SK-N-SH treated with all-trans-retinoic acid at 6 μM for 48 hours (cell line): ENCODE measurements at regions not wholly inside any gene's neighbourhood (a gene's known extent, or its start where the extent isn't known, plus 50 kb on each side); places are given as distances from the start of the nearest gene placed in this dataset.

Experiments
- ATAC-seq: fragments of 200-7000 bp; cut with Tn5 transposase; 3 replicates; pipeline ENCODE4 v1.9.1; 2020; ENCODE audit warnings: mild to moderate bottlenecking, moderate library complexity
- ARNTL ChIP-seq: fragments of 450-650 bp; formaldehyde crosslinking; IDR thresholded peaks from 2 replicates; pipeline ENCODE4 v1.5.0; 2020; ENCODE audit warnings: low read depth, mild to moderate bottlenecking, moderate library complexity, borderline replicate concordance
- CSDC2 ChIP-seq: fragments of 250-450 bp; sonication (Bioruptor Pico); IDR thresholded peaks from 2 replicates; pipeline ENCODE4 v1.5.0; 2020; ENCODE audit warnings: mild to moderate bottlenecking, moderate library complexity
- CSRNP3 ChIP-seq: fragments of 250-450 bp; sonication (Bioruptor Pico); IDR thresholded peaks from 2 replicates; pipeline ENCODE4 v1.5.1; 2021; ENCODE audit warnings: mild to moderate bottlenecking, moderate library complexity
- ESRRG ChIP-seq: fragments of 250-450 bp; sonication (Bioruptor Pico); IDR thresholded peaks from 2 replicates; pipeline ENCODE4 v1.6.1; 2021; ENCODE audit warnings: mild to moderate bottlenecking
- GLIS3 ChIP-seq: fragments of 250-450 bp; sonication (Bioruptor Pico); IDR thresholded peaks from 2 replicates; pipeline ENCODE4 v1.5.0; 2020; ENCODE audit warnings: mild to moderate bottlenecking, moderate library complexity
- ISL1 ChIP-seq: fragments of 250-450 bp; sonication (Bioruptor Pico); IDR thresholded peaks from 2 replicates; pipeline ENCODE4 v2.1.2; 2022; ENCODE audit warnings: mild to moderate bottlenecking, moderate library complexity
- OSR1 ChIP-seq: fragments of 250-450 bp; sonication (Bioruptor Pico); IDR thresholded peaks from 2 replicates; pipeline ENCODE4 v1.8.0; 2022; ENCODE audit warnings: moderate library complexity, mild to moderate bottlenecking, inconsistent platforms
- POU6F1 ChIP-seq: fragments of 250-450 bp; sonication (Bioruptor Pico); IDR thresholded peaks from 2 replicates; pipeline ENCODE4 v1.8.0; 2021; ENCODE audit warnings: low read depth, mild to moderate bottlenecking, moderate library complexity, borderline replicate concordance
- PPARA ChIP-seq: fragments of 250-450 bp; sonication (Bioruptor Pico); IDR thresholded peaks from 2 replicates; pipeline ENCODE4 v1.5.0; 2020; ENCODE audit warnings: mild to moderate bottlenecking, borderline replicate concordance
- SNAI2 ChIP-seq: fragments of 250-450 bp; sonication (Bioruptor Pico); IDR thresholded peaks from 2 replicates; pipeline ENCODE4 v1.5.0; 2020; ENCODE audit warnings: mild to moderate bottlenecking, moderate library complexity
- TCF4 ChIP-seq: fragments of 250-450 bp; sonication (Bioruptor Pico); IDR thresholded peaks from 2 replicates; pipeline ENCODE4 v1.8.0; 2021; ENCODE audit warnings: mild to moderate bottlenecking, moderate library complexity, borderline replicate concordance
- TOX ChIP-seq: fragments of 250-450 bp; sonication (Bioruptor Pico); IDR thresholded peaks from 2 replicates; pipeline ENCODE4 v1.8.0; 2021; ENCODE audit warnings: mild to moderate bottlenecking, moderate library complexity, borderline replicate concordance
- ZC3H10 ChIP-seq: fragments of 250-450 bp; sonication (Bioruptor Pico); IDR thresholded peaks from 2 replicates; pipeline ENCODE4 v1.5.1; 2021; ENCODE audit warnings: mild to moderate bottlenecking, moderate library complexity
- ZFP3 ChIP-seq: fragments of 250-450 bp; sonication (Bioruptor Pico); IDR thresholded peaks from 2 replicates; pipeline ENCODE4 v1.5.0; 2020; ENCODE audit warnings: mild to moderate bottlenecking, moderate library complexity
- ZFP30 ChIP-seq: fragments of 450-650 bp; formaldehyde crosslinking; IDR thresholded peaks from 2 replicates; pipeline ENCODE4 v1.5.0; 2022; ENCODE audit warnings: mild to moderate bottlenecking, moderate library complexity
- ZNF565 ChIP-seq: fragments of 450-650 bp; formaldehyde crosslinking; conservative IDR thresholded peaks from 2 replicates; pipeline ENCODE4 v1.5.0; 2020; ENCODE audit warnings: low read depth, mild to moderate bottlenecking, moderate library complexity
- ZNF70 ChIP-seq: fragments of 450-650 bp; formaldehyde crosslinking; IDR thresholded peaks from 2 replicates; pipeline ENCODE4 v1.5.0; 2020; ENCODE audit warnings: mild to moderate bottlenecking, moderate library complexity
- ZNF8 ChIP-seq: fragments of 450-650 bp; formaldehyde crosslinking; IDR thresholded peaks from 2 replicates; pipeline ENCODE4 v1.5.0; 2020; ENCODE audit warnings: mild to moderate bottlenecking, moderate library complexity
- TF ChIP-seq, protein P1 (sequence below): fragments of 250-450 bp; sonication (Bioruptor Pico); IDR thresholded peaks from 2 replicates; pipeline ENCODE4 v1.8.0; 2020; ENCODE audit warnings: mild to moderate bottlenecking, moderate library complexity, borderline replicate concordance
- TF ChIP-seq, protein P2 (sequence below): fragments of 250-450 bp; sonication (Bioruptor Pico); IDR thresholded peaks from 2 replicates; pipeline ENCODE4 v1.5.0; 2020; ENCODE audit warnings: mild to moderate bottlenecking, moderate library complexity

GRCh38 chr11:33569333-33569732 lies 131.3 kb downstream of the C11orf91 start:
- ATAC-seq, result no peak
- TF ChIP-seq OSR1 (CRISPR knock-in tag), result no peak
- no peak for TF ChIP-seq TOX (CRISPR knock-in tag)
- no peak for TF ChIP-seq ZNF8 (CRISPR knock-in tag)
- no peak for TF ChIP-seq GLIS3 (CRISPR knock-in tag)
- TF ChIP-seq CSRNP3, result no peak
- no peak for TF ChIP-seq ARNTL (CRISPR knock-in tag)
- no peak for TF ChIP-seq ZNF565 (CRISPR knock-in tag)
- no peak for TF ChIP-seq ZNF70
- no peak for TF ChIP-seq PPARA
- no peak for TF ChIP-seq SNAI2 (CRISPR knock-in tag)
- no peak for TF ChIP-seq ESRRG (CRISPR knock-in tag)
- TF ChIP-seq, protein P1, sequence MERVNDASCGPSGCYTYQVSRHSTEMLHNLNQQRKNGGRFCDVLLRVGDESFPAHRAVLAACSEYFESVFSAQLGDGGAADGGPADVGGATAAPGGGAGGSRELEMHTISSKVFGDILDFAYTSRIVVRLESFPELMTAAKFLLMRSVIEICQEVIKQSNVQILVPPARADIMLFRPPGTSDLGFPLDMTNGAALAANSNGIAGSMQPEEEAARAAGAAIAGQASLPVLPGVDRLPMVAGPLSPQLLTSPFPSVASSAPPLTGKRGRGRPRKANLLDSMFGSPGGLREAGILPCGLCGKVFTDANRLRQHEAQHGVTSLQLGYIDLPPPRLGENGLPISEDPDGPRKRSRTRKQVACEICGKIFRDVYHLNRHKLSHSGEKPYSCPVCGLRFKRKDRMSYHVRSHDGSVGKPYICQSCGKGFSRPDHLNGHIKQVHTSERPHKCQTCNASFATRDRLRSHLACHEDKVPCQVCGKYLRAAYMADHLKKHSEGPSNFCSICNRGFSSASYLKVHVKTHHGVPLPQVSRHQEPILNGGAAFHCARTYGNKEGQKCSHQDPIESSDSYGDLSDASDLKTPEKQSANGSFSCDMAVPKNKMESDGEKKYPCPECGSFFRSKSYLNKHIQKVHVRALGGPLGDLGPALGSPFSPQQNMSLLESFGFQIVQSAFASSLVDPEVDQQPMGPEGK, result no peak
- TF ChIP-seq ZFP30, result no peak
- no peak for TF ChIP-seq TCF4 (CRISPR knock-in tag)
- TF ChIP-seq, all 23 proteins: peak for 0

DNA sequence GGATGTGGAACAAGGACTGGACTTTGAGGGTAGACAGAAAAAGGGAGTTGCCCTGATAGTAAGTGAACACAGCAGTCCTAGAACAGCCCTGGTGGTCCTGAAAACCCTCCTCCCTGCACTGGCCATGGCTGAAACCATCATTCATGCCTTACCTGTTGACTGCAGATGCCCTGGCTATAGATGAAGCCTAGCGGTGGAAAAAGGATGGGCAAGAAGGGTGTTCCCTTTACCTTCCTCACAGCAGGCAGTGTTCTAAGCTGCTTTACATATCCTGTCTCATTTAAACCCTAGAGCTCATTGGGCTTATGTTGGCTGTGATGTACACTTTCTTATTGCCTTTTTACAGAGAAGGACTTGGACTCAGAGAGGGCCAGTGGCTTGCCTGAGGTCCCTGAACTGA lies 133.6 kb downstream of the C11orf91 start:
- no peak for ATAC-seq
- TF ChIP-seq POU6F1 (CRISPR knock-in tag) (no peak), TOX (CRISPR knock-in tag) (no peak), GLIS3 (CRISPR knock-in tag) (no peak), TCF4 (CRISPR knock-in tag) (no peak), ZNF565 (CRISPR knock-in tag) (no peak), SNAI2 (CRISPR knock-in tag) (no peak), ZC3H10 (CRISPR knock-in tag) (no peak), ZFP3 (CRISPR knock-in tag) (no peak), CSRNP3 (no peak), ARNTL (CRISPR knock-in tag) (no peak), ISL1 (CRISPR knock-in tag) (no peak)

DNA sequence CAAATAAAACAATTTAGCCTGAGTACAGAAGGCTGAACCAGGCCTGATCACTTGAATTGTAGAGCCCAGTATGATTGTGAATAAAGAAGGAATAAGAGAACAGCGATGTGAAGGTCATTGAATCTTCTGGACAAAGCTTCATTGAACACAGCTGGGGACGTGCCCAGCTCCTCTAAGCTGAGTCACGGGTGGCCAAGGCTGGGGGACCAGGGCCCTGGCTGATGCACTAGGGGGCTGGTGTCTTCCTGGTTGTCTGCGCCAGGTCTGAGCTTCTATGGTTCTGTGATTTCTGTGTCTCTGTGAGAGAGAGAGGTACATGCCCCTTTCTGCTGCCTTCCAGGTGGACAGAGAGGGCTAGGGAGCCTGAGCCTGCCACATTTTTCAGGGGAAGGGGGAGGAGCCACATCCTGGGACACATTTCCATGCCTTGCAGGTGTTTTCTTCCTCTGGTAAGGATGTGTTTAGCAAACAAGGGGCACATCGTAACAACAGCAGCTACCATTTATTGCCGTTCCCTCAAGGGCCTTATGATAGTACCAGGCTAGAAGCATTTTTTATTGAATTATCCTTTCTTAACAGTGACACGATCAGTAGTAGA lies 135.7 kb downstream of the C11orf91 start:
- no peak for ATAC-seq
- TF ChIP-seq CSDC2 (CRISPR knock-in tag), result no peak
- TF ChIP-seq ZNF8 (CRISPR knock-in tag), result no peak
- no peak for TF ChIP-seq ZC3H10 (CRISPR knock-in tag)
- no peak for TF ChIP-seq TCF4 (CRISPR knock-in tag)
- TF ChIP-seq, protein P2, sequence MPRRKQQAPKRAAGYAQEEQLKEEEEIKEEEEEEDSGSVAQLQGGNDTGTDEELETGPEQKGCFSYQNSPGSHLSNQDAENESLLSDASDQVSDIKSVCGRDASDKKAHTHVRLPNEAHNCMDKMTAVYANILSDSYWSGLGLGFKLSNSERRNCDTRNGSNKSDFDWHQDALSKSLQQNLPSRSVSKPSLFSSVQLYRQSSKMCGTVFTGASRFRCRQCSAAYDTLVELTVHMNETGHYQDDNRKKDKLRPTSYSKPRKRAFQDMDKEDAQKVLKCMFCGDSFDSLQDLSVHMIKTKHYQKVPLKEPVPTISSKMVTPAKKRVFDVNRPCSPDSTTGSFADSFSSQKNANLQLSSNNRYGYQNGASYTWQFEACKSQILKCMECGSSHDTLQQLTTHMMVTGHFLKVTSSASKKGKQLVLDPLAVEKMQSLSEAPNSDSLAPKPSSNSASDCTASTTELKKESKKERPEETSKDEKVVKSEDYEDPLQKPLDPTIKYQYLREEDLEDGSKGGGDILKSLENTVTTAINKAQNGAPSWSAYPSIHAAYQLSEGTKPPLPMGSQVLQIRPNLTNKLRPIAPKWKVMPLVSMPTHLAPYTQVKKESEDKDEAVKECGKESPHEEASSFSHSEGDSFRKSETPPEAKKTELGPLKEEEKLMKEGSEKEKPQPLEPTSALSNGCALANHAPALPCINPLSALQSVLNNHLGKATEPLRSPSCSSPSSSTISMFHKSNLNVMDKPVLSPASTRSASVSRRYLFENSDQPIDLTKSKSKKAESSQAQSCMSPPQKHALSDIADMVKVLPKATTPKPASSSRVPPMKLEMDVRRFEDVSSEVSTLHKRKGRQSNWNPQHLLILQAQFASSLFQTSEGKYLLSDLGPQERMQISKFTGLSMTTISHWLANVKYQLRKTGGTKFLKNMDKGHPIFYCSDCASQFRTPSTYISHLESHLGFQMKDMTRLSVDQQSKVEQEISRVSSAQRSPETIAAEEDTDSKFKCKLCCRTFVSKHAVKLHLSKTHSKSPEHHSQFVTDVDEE, result no peak
- no peak for TF ChIP-seq POU6F1 (CRISPR knock-in tag)
- TF ChIP-seq TOX (CRISPR knock-in tag), result no peak
- TF ChIP-seq, protein P1, result no peak
